Neural cell (in vitro differentiated cells): ENCODE measurements at regions not wholly inside any gene's neighbourhood (a gene's known extent, or its start where the extent isn't known, plus 50 kb on each side); places are given as distances from the start of the nearest gene placed in this dataset.

Experiments used
- H2AFZ ChIP-seq: fragments of 200-600, 300-800 bp; sonication (generic), shearing (Covaris generic); 2 replicates; pipeline ENCODE4 v1.6.0; 2014; ENCODE audit warnings: low read depth, mild to moderate bottlenecking, antibody characterized with exemption, low read length, moderate library complexity
- H3F3A ChIP-seq: fragments of 200-600 bp; shearing (Covaris generic); 2 replicates; pipeline ENCODE4 v1.6.1; 2016; ENCODE audit warnings: mild to moderate bottlenecking, moderate library complexity, mixed read lengths, antibody characterized with exemption, low read length; ENCODE audit not compliant: insufficient read depth, poor library complexity, severe bottlenecking
- H3K27ac ChIP-seq: fragments of 200-600, 300-800 bp; sonication (generic), shearing (Covaris generic); 2 replicates; pipeline ENCODE4 v1.5.1; 2014; ENCODE audit warnings: mild to moderate bottlenecking, low read length, moderate library complexity
- H3K27me3 ChIP-seq: fragments of 300-800, 200-600 bp; sonication (generic), shearing (Covaris generic); 2 replicates; pipeline ENCODE4 v1.6.0; 2014; ENCODE audit warnings: mild to moderate bottlenecking, low read depth, low read length, moderate library complexity; ENCODE audit not compliant: insufficient read depth
- H3K36me3 ChIP-seq: fragments of 300-800, 200-600 bp; sonication (generic), shearing (Covaris generic); 2 replicates; pipeline ENCODE4 v1.5.1; 2014; ENCODE audit warnings: mild to moderate bottlenecking, antibody characterized with exemption, low read length, moderate library complexity; ENCODE audit not compliant: insufficient read depth
- H3K4me2 ChIP-seq: fragments of 300-800, 200-600 bp; sonication (generic), shearing (Covaris generic); 2 replicates; pipeline ENCODE4 v1.6.0; 2014; ENCODE audit warnings: mild to moderate bottlenecking, low read length
- H3K4me3 ChIP-seq: fragments of 300-800, 200-600 bp; sonication (generic), shearing (Covaris generic); 2 replicates; pipeline ENCODE4 v1.5.1; 2014; ENCODE audit warnings: mild to moderate bottlenecking, low read length, moderate library complexity
- H3K79me2 ChIP-seq: fragments of 200-600 bp; shearing (Covaris generic); replicated peaks from 2 replicates; pipeline ENCODE4 v1.6.0; 2014; ENCODE audit warnings: mild to moderate bottlenecking, low read length, moderate library complexity; ENCODE audit not compliant: insufficient read depth
- H3K9ac ChIP-seq: fragments of 300-800, 200-600 bp; sonication (generic), shearing (Covaris generic); 2 replicates; pipeline ENCODE4 v1.6.1; 2016; ENCODE audit warnings: mild to moderate bottlenecking, low read length, mixed read lengths
- H3K9me2 ChIP-seq: fragments of 200-600 bp; shearing (Covaris generic); 2 replicates; pipeline ENCODE4 v1.6.1; 2016; ENCODE audit warnings: mild to moderate bottlenecking, low read length, mixed read lengths; ENCODE audit not compliant: insufficient read depth
- H3K9me3 ChIP-seq: fragments of 200-600, 300-800 bp; sonication (generic), shearing (Covaris generic); 2 replicates; pipeline ENCODE4 v1.6.1; 2016; ENCODE audit warnings: mild to moderate bottlenecking, mixed run types, low read length, moderate library complexity, mixed read lengths
- H4K20me1 ChIP-seq: fragments of 200-600 bp; shearing (Covaris generic); 2 replicates; pipeline ENCODE4 v1.6.1; 2016; ENCODE audit warnings: mild to moderate bottlenecking, mixed run types; ENCODE audit not compliant: insufficient read depth
- CTCF ChIP-seq: fragments of 450-650 bp; IDR thresholded peaks from 2 replicates; pipeline ENCODE4 v1.5.1; 2014; ENCODE audit warnings: antibody characterized with exemption, mild to moderate bottlenecking, moderate library complexity; ENCODE audit not compliant: poor library complexity, severe bottlenecking
- EP300 ChIP-seq: fragments of 450-650 bp; conservative IDR thresholded peaks from 2 replicates; pipeline ENCODE4 v1.6.1; 2014; ENCODE audit warnings: antibody characterized with exemption, mild to moderate bottlenecking, moderate library complexity; ENCODE audit not compliant: poor library complexity, severe bottlenecking
- EZH2 ChIP-seq: fragments of 200-600, 300-800 bp; shearing (Covaris generic), sonication (generic); IDR thresholded peaks from 2 replicates; pipeline ENCODE4 v1.6.1; 2014; ENCODE audit warnings: antibody characterized with exemption, low read length, borderline replicate concordance, mild to moderate bottlenecking; ENCODE audit not compliant: insufficient read depth, poor library complexity, severe bottlenecking
- MXI1 ChIP-seq: fragments of 450-650 bp; conservative IDR thresholded peaks from 2 replicates; pipeline ENCODE4 v1.6.1; 2014; ENCODE audit warnings: antibody characterized with exemption, mild to moderate bottlenecking; ENCODE audit not compliant: poor library complexity, severe bottlenecking
- POLR2AphosphoS5 ChIP-seq: IDR thresholded peaks from 2 replicates; pipeline ENCODE4 v1.6.1; 2012
- RAD21 ChIP-seq: fragments of 450-650 bp; conservative IDR thresholded peaks from 2 replicates; pipeline ENCODE4 v1.6.1; 2014; ENCODE audit warnings: antibody characterized with exemption, mild to moderate bottlenecking, moderate library complexity
- REST ChIP-seq: IDR thresholded peaks from 2 replicates; pipeline ENCODE4 v1.6.1; 2012; ENCODE audit warnings: borderline replicate concordance
- SMC3 ChIP-seq: fragments of 450-650 bp; conservative IDR thresholded peaks from 2 replicates; pipeline ENCODE4 v1.6.1; 2014; ENCODE audit warnings: antibody characterized with exemption, mild to moderate bottlenecking, moderate library complexity; ENCODE audit not compliant: poor library complexity
- TAF1 ChIP-seq: IDR thresholded peaks from 2 replicates; pipeline ENCODE4 v1.6.1; 2012; ENCODE audit warnings: low read depth

GRCh38 chr2:52695731-52696130 is 1071.9 kb upstream of the CHAC2 start:
- no peak overlapping the region for H3K9ac ChIP-seq
- H3K4me3 ChIP-seq: no peak overlapping the region
- H4K20me1 ChIP-seq: no peaks in the 10 kb centered on the region
- H3K9me2 ChIP-seq: no peaks in the 10 kb centered on the region
- H2AFZ ChIP-seq: no peak overlapping the region
- H3K27me3 ChIP-seq: no peaks in the 10 kb centered on the region
- H3K27ac ChIP-seq: no peak overlapping the region
- H3K36me3 ChIP-seq: no peaks in the 10 kb centered on the region
- no peak overlapping the region for H3K4me2 ChIP-seq
- no peaks in the 10 kb centered on the region for H3K79me2 ChIP-seq
- no peaks in the 10 kb centered on the region for H3F3A ChIP-seq
- TF ChIP-seq POLR2AphosphoS5: no peak
- no peak for TF ChIP-seq EP300
- TF ChIP-seq RAD21: no peak
- TF ChIP-seq TAF1: no peak
- TF ChIP-seq EZH2: no peak
- no peak for TF ChIP-seq REST
- no peak for TF ChIP-seq MXI1
- no peak for TF ChIP-seq CTCF
- TF ChIP-seq SMC3: no peak
- H3K9me3 ChIP-seq: no peaks in the 10 kb centered on the region

- H3K9me3 ChIP-seq: peaks cover 11% of the 10 kb centered on the region
- H3K79me2 ChIP-seq: no peaks in the 10 kb centered on the region
- H3K27ac ChIP-seq: no peak overlapping the region
- H3K27me3 ChIP-seq: no peaks in the 10 kb centered on the region
- H3K4me2 ChIP-seq: no peak overlapping the region
- H4K20me1 ChIP-seq: no peaks in the 10 kb centered on the region
- H2AFZ ChIP-seq: no peak overlapping the region
- no peak overlapping the region for H3K4me3 ChIP-seq
- H3K36me3 ChIP-seq: no peaks in the 10 kb centered on the region
- TF ChIP-seq REST: no peak
- TF ChIP-seq RAD21: no peak
- no peak for TF ChIP-seq POLR2AphosphoS5
- no peak for TF ChIP-seq TAF1
- TF ChIP-seq MXI1: no peak
- no peak for TF ChIP-seq CTCF
- TF ChIP-seq EP300: no peak
- no peak for TF ChIP-seq EZH2
- TF ChIP-seq SMC3: no peak
- no peaks in the 10 kb centered on the region for H3F3A ChIP-seq
- H3K9me2 ChIP-seq: no peaks in the 10 kb centered on the region
- H3K9ac ChIP-seq: no peak overlapping the region
These were observed 1080.7 kb upstream of the CHAC2 start for GRCh38 chr2:52686935-52687334.
